22Rv1 (cell line): ENCODE measurements at regions not wholly inside any gene's neighbourhood (a gene's known extent, or its start where the extent isn't known, plus 50 kb on each side); places are given as distances from the start of the nearest gene placed in this dataset.

Source experiments
- H3K27ac ChIP-seq: fragments of 450-650 bp; 2 replicates; pipeline ENCODE4 v1.5.1; 2017
- ZFX ChIP-seq: fragments of 450-650 bp; IDR thresholded peaks from 2 replicates; pipeline ENCODE4 v1.6.1; 2017; ENCODE audit warnings: antibody characterized with exemption, borderline replicate concordance
- TF ChIP-seq, protein P1 (sequence below): fragments of 450-650 bp; IDR thresholded peaks from 2 replicates; pipeline ENCODE4 v1.5.1; 2017; ENCODE audit warnings: mild to moderate bottlenecking

DNA sequence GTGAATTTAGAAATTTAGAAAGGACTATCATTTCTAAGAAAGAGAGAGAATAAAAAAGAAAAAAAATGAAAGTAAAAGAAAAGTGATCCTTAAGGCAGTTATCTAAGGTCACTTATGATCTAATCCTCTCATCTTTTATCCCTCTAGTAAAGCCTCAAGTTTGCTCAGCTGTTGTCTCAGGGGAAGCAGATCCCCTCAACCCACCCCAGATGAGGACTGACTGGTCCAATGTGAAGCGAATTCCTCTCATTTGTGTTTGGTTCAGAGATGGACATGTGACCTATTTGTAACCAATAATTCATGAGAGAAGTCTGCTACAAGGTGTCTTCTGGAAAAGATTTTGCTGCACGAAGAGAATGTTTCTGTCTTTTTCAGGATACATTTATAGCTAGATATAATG is 1591.3 kb downstream of the ADGRL3 start:
- H3K27ac ChIP-seq, result no peak overlapping the region
- no peak for TF ChIP-seq ZFX

DNA sequence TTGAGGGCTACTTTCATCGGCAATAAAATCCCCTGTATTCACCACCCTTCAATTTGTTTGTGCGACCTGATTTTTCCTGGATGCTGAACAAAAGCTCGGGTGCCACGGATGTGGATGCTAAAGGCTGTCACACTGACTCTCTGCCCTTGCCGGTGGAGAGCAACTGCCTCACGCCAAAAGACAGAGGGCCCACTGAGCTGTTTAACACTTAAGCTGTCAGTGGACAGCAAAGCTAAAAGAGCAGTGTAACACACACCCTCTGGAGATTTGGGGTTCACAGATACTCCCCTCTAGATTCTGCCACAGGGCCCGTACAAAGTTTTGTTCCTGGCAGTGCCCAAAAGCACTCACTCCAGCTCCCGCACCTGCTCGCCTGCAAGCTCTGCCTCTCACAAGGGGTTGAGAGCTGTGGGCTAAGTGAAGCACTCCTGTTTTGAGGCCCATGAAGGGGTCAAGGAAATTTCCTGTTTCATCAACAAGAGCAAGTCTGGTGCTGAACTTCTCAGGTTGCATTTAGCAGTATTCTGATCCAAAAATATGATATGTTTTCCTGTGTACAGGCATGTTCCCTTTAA is 1571.9 kb downstream of the ADGRL3 start:
- H3K27ac ChIP-seq, result no peak overlapping the region
- TF ChIP-seq ZFX, result no peak
- TF ChIP-seq, protein P1, sequence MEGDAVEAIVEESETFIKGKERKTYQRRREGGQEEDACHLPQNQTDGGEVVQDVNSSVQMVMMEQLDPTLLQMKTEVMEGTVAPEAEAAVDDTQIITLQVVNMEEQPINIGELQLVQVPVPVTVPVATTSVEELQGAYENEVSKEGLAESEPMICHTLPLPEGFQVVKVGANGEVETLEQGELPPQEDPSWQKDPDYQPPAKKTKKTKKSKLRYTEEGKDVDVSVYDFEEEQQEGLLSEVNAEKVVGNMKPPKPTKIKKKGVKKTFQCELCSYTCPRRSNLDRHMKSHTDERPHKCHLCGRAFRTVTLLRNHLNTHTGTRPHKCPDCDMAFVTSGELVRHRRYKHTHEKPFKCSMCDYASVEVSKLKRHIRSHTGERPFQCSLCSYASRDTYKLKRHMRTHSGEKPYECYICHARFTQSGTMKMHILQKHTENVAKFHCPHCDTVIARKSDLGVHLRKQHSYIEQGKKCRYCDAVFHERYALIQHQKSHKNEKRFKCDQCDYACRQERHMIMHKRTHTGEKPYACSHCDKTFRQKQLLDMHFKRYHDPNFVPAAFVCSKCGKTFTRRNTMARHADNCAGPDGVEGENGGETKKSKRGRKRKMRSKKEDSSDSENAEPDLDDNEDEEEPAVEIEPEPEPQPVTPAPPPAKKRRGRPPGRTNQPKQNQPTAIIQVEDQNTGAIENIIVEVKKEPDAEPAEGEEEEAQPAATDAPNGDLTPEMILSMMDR, result no peak

DNA sequence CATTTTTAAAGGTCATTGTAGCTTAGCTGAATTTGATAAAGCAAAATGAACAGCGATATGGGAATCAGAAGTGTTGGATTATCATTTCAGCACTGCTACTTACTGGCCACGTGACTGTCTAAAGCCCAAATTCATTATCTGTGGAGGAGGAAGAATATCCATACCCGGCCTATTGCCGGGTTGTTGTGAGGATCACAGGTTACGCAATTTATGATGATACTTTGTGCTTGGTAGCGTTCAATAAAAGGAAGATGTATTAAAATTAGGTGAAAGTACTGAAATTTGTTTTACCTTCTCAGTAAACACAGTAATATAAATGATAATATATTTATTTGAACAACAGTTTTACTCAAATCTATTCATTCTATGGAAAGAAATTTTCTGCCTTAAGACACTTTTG is 1540.2 kb downstream of the ADGRL3 start:
- TF ChIP-seq, protein P1, result no peak
- TF ChIP-seq ZFX, result no peak

DNA sequence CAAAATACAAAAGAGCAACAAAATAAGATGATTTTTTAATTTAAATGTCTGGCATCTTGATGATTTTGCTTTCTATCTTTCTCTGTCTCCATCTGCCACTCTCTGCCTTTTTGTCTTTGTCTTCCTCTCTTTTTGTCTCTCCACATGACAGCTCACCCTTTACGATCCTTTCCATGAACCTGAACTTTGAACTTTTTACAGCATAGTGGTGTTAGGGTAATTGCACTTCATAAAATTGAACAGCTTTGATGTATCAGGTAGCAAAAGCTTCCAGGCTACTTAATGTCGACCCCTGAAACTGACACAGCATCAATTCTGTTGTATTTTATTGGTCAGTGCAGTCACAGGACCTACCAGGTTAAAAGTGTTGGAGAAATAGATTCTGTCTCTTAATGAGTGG is 1517.0 kb downstream of the ADGRL3 start:
- no peak overlapping the region for H3K27ac ChIP-seq
- TF ChIP-seq, protein P1, result no peak
- TF ChIP-seq ZFX, result no peak

More for the DNA sequence above, 1540.2 kb downstream of the ADGRL3 start:
- no peak overlapping the region for H3K27ac ChIP-seq

DNA sequence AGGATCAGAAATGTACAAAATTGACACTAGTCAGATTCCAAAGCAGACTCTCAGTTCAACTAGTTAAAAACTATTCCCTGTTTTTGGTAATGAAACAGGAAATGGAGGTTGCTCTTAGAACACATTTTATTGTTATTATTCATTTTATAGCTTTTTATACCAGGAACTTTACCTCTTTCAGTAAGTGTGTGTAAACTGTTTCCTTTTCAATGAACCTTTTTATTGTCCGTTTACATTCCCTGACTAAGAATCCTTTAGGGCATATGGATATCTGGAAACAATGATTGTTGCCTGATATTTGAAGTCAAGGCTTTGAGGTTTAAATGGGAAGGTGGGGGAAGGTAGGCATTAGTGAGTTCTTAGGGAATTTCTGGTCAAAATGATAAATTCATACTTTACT is 1511.4 kb downstream of the ADGRL3 start:
- H3K27ac ChIP-seq, result no peak overlapping the region
- TF ChIP-seq, protein P1, result no peak
- TF ChIP-seq ZFX, result no peak

DNA sequence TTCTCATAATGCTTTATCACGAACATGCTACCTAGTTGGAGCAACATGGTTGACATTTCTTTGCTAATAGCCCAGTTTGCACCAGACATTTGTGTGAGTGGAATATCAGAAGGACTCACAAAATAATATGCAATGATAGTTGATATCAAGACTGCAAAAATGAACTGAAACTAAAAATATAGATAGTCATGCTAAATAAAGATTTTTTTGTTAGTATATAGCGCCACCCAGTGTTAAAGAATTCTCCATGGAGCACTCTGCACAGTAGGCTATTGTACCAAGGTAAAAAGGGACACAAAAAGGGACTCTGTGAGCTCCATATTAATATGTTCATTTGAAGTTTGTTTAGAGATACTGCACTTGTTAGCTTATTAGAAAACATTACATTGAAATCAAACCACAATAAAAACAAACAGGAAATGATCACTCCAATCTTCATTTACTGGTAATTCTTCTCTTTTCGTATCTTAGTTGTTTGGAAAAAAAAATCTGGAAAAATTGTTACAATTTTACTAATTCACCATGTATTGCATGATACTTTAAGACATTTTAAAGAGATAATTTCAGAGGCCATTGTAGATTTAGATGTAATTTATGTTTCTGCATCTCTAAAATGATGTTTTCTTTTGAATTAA is 1509.6 kb downstream of the ADGRL3 start:
- TF ChIP-seq, protein P1, result peak; percentile 73
- TF ChIP-seq ZFX, result no peak
- H3K27ac ChIP-seq, result no peak overlapping the region

DNA sequence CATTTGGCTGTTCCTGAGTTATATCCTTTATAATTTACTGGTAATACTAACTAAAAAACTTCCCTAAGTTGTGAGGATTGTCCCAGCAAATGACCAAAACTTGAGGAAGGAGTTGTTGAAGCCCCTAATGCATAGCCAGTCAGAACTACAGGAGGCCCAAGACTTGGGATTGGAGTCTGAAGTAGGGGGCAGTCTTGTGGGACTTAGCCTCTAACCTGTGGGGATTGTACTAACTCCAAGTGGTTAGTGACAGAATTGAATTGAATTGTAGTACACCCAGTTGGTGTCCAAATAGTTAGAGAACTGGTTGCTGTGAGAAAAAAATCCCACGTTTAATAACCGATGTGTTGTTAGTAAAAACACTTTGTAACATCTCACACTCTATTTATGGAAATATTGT is 1506.3 kb downstream of the ADGRL3 start:
- no peak for TF ChIP-seq ZFX
- TF ChIP-seq, protein P1, result no peak
- no peak overlapping the region for H3K27ac ChIP-seq
